ENCODE measurements at regions not wholly inside any gene's neighbourhood (a gene's known extent, or its start where the extent isn't known, plus 50 kb on each side); places are given as distances from the start of the nearest gene placed in this dataset.

DNA sequence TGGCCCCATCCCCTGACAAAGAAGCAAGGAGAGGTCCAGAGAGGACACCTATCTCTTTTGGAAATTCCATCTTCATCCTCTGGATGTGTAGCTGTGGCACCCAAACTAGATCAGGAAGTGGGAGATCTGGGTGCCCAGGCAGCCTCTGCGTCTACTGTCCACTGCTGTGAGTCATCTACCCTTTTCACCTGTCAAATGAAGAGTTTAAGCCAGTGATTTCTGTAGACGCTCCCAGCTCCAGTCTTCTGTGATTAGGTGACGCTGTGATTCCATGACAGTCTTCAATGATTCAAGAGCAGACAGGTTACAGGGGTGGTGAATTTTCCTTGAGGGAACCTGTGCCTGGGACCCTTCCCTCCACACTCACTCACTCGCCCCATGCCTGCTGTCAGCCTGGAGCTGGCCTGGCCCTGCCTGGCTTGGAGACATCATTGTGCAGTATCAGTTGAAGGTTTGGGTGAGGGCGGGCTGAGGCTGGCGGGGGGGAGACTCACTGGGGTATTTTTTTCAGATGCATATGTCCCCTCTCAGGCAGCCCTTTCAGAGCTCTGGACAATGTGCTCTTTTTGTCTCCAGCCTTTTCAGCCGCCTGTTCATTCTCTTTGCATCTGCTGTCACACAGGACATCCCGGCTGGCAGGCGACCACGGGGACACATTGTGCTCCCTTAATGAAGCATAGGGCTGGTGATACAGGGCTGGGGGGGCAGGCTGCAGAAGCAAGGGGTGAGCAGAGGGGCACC lies 56.8 kb upstream of the PARP11 start:
- TF ChIP-seq, protein P1, sequence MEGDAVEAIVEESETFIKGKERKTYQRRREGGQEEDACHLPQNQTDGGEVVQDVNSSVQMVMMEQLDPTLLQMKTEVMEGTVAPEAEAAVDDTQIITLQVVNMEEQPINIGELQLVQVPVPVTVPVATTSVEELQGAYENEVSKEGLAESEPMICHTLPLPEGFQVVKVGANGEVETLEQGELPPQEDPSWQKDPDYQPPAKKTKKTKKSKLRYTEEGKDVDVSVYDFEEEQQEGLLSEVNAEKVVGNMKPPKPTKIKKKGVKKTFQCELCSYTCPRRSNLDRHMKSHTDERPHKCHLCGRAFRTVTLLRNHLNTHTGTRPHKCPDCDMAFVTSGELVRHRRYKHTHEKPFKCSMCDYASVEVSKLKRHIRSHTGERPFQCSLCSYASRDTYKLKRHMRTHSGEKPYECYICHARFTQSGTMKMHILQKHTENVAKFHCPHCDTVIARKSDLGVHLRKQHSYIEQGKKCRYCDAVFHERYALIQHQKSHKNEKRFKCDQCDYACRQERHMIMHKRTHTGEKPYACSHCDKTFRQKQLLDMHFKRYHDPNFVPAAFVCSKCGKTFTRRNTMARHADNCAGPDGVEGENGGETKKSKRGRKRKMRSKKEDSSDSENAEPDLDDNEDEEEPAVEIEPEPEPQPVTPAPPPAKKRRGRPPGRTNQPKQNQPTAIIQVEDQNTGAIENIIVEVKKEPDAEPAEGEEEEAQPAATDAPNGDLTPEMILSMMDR (IDR thresholded peaks at IDR 0.05): no peak
- no peak for TF ChIP-seq POLR2AphosphoS5 (IDR thresholded peaks at IDR 0.05)
- TF ChIP-seq POLR2A (IDR thresholded peaks at IDR 0.05): no peak

Data from breast epithelium (tissue), 3 donors.